RWPE1 (cell line): ENCODE measurements at regions not wholly inside any gene's neighbourhood (a gene's known extent, or its start where the extent isn't known, plus 50 kb on each side); places are given as distances from the start of the nearest gene placed in this dataset.

Experiments
- CTCF ChIA-PET: fragments of 350-600 bp; sonication (Branson Sonifier 250); formaldehyde crosslinking; extraction: SDS; loops from one replicate; lab custom pipeline; 2021; lab: Yijun Ruan, JAX
- POLR2A ChIA-PET: fragments of 400-600 bp; formaldehyde crosslinking; extraction: SDS; loops from one replicate; lab custom pipeline; 2020; ENCODE audit warnings: antibody characterized with exemption; ENCODE audit not compliant: low non-redundant PET; lab: Yijun Ruan, JAX
- DNase-seq: peaks from one replicate; pipeline ENCODE4 v3.0.0; 2012; ENCODE audit warnings: low spot score
- H3K27ac ChIP-seq: fragments of 450-650 bp; 2 replicates; pipeline ENCODE4 v1.5.1; 2017
- CTCF ChIP-seq: fragments of 450-650 bp; conservative IDR thresholded peaks from 2 replicates; pipeline ENCODE4 v1.5.1; 2017; ENCODE audit warnings: low read depth, mild to moderate bottlenecking

GRCh38 chr7:37516664-37517063, 68.0 kb upstream of the ELMO1 start:
- ChIA-PET POLR2A (no interaction called here), CTCF (no interaction called here)
- no peak for DNase-seq
- H3K27ac ChIP-seq: no peak overlapping the region
- no peak for TF ChIP-seq CTCF

- CTCF ChIA-PET: no interaction called here
- POLR2A ChIA-PET: no interaction called here
- TF ChIP-seq CTCF: no peak
- no peak for DNase-seq
- no peak overlapping the region for H3K27ac ChIP-seq
Measured at GRCh38 chr7:37518266-37518665, 69.6 kb upstream of the ELMO1 start.

- CTCF ChIA-PET: no interaction called here
Measured at GRCh38 chr7:37524056-37524455, 75.4 kb upstream of the ELMO1 start.

GRCh38 chr7:37524797-37525196, 76.1 kb upstream of the ELMO1 start:
- CTCF ChIA-PET: no interaction called here

More at GRCh38 chr7:37524056-37524455, 75.4 kb upstream of the ELMO1 start:
- POLR2A ChIA-PET: no interaction called here
- DNase-seq: no peak
- no peak overlapping the region for H3K27ac ChIP-seq
- TF ChIP-seq CTCF: no peak

GRCh38 chr7:37526623-37527022, 78.0 kb upstream of the ELMO1 start:
- TF ChIP-seq CTCF: no peak
- DNase-seq: no peak
- ChIA-PET POLR2A (no interaction called here), CTCF (interaction anchor here (0.7 kb wide), 1 partner anchor 291 kb away, joined by 3 read pairs; no protein-coding TSS in a partner anchor)
- no peak overlapping the region for H3K27ac ChIP-seq

More at GRCh38 chr7:37524797-37525196, 76.1 kb upstream of the ELMO1 start:
- no peak for TF ChIP-seq CTCF
- DNase-seq: no peak
- no peak overlapping the region for H3K27ac ChIP-seq
- POLR2A ChIA-PET: no interaction called here

- CTCF ChIA-PET: interaction anchor here (0.7 kb wide), 1 partner anchor 290 kb away, joined by 3 read pairs; no protein-coding TSS in a partner anchor
Measured at GRCh38 chr7:37527109-37527508, 78.4 kb upstream of the ELMO1 start.

More at GRCh38 chr7:37527109-37527508, 78.4 kb upstream of the ELMO1 start:
- DNase-seq: no peak
- no peak for TF ChIP-seq CTCF
- no peak overlapping the region for H3K27ac ChIP-seq
- POLR2A ChIA-PET: no interaction called here
